Parathyroid adenoma (tissue), 2 donors: ENCODE measurements at regions not wholly inside any gene's neighbourhood (a gene's known extent, or its start where the extent isn't known, plus 50 kb on each side); places are given as distances from the start of the nearest gene placed in this dataset.
"Not testable (repeated sequence)": the region's sequence is repeated elsewhere in the genome, so short reads cannot be mapped to it uniquely, and the experiment has no call there.

Experiments used
- H2AFZ ChIP-seq: fragments of 300-600 bp; sonication (generic); one replicate; pipeline ENCODE4 v1.7.0; 2017; ENCODE audit warnings: antibody characterized with exemption, mild to moderate bottlenecking
- H3K27ac ChIP-seq: fragments of 300-600 bp; sonication (generic); one replicate; pipeline ENCODE4 v1.7.0; 2017
- H3K27me3 ChIP-seq: fragments of 300-600 bp; sonication (generic); one replicate; pipeline ENCODE4 v1.7.0; 2017; ENCODE audit warnings: low read length; ENCODE audit not compliant: control insufficient read depth, insufficient read depth
- H3K36me3 ChIP-seq: fragments of 300-600 bp; sonication (generic); one replicate; pipeline ENCODE4 v1.7.0; 2017; ENCODE audit warnings: low read length; ENCODE audit not compliant: control insufficient read depth, insufficient read depth
- H3K4me1 ChIP-seq: fragments of 300-600 bp; sonication (generic); one replicate; pipeline ENCODE4 v1.7.0; 2017; ENCODE audit warnings: control low read depth
- H3K4me2 ChIP-seq: fragments of 300-600 bp; sonication (generic); one replicate; pipeline ENCODE4 v1.7.0; 2017; ENCODE audit warnings: low read length
- H3K4me3 ChIP-seq: fragments of 300-600 bp; sonication (generic); one replicate; pipeline ENCODE4 v1.7.0; 2017; ENCODE audit warnings: low read depth, low read length
- H3K79me2 ChIP-seq: fragments of 300-600 bp; sonication (generic); one replicate; pipeline ENCODE4 v1.7.0; 2017; ENCODE audit warnings: control low read depth
- H3K9ac ChIP-seq: fragments of 300-600 bp; sonication (generic); one replicate; pipeline ENCODE4 v1.7.0; 2017; ENCODE audit warnings: mild to moderate bottlenecking
- H3K9me3 ChIP-seq: fragments of 300-600 bp; sonication (generic); one replicate; pipeline ENCODE4 v1.7.0; 2017; ENCODE audit warnings: low read length; ENCODE audit not compliant: control insufficient read depth
- TF ChIP-seq, protein P1 (sequence below): fragments of 300-600 bp; sonication (generic); IDR thresholded peaks from one replicate; pipeline ENCODE4 v1.7.0; 2017; ENCODE audit warnings: antibody characterized with exemption, mild to moderate bottlenecking
- donor health status: primary hyperparathyroidism.

DNA sequence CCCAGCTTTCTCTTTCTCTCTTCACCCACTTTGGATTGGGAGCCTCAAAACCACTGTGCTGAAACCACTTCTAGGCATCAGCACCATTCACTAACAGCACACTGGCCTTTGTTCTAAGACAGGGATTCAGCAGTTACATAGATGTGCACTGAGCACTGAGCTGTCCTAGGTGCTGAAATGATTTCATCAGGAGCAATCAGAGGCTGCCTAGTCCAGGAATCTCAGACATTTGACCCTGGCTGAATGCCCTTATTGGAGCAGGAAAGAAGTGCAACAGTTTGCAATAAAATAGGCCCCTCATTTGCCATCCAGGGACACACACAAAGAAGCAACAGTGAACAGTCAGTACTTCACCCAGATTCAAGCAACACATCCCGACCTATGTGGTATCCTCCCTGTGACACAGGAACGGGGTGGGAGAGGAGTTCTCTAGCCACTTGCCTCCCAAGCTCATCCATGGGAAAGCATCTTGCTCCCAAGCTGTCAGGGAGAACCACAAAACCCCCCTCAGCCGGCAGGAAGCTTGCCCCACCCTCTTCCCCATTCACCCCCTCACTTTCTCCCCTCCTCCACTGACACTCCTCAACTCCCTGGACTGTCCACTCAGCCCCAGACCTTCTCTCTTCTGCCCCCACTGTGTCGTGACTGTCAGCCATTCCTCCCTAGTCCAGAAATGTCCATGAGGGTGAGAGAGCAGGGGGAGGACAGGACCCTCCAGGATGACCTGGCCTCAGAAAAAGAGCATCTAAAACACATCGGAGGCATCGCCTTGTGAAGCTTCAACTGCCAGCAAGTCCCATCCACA, 304.4 kb downstream of the PREX1 start:
- H3K27ac ChIP-seq = no peak overlapping the region
- H3K36me3 ChIP-seq = no peaks in the 10 kb centered on the region
- H2AFZ ChIP-seq = no peak overlapping the region
- no peak overlapping the region for H3K4me2 ChIP-seq
- H3K79me2 ChIP-seq = no peaks in the 10 kb centered on the region
- H3K9me3 ChIP-seq = no peaks in the 10 kb centered on the region
- no peaks in the 10 kb centered on the region for H3K4me1 ChIP-seq
- no peak overlapping the region for H3K9ac ChIP-seq
- H3K4me3 ChIP-seq = no peak overlapping the region
- TF ChIP-seq, protein P1, sequence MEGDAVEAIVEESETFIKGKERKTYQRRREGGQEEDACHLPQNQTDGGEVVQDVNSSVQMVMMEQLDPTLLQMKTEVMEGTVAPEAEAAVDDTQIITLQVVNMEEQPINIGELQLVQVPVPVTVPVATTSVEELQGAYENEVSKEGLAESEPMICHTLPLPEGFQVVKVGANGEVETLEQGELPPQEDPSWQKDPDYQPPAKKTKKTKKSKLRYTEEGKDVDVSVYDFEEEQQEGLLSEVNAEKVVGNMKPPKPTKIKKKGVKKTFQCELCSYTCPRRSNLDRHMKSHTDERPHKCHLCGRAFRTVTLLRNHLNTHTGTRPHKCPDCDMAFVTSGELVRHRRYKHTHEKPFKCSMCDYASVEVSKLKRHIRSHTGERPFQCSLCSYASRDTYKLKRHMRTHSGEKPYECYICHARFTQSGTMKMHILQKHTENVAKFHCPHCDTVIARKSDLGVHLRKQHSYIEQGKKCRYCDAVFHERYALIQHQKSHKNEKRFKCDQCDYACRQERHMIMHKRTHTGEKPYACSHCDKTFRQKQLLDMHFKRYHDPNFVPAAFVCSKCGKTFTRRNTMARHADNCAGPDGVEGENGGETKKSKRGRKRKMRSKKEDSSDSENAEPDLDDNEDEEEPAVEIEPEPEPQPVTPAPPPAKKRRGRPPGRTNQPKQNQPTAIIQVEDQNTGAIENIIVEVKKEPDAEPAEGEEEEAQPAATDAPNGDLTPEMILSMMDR = no peak
- peaks cover 6% of the 10 kb centered on the region for H3K27me3 ChIP-seq

DNA sequence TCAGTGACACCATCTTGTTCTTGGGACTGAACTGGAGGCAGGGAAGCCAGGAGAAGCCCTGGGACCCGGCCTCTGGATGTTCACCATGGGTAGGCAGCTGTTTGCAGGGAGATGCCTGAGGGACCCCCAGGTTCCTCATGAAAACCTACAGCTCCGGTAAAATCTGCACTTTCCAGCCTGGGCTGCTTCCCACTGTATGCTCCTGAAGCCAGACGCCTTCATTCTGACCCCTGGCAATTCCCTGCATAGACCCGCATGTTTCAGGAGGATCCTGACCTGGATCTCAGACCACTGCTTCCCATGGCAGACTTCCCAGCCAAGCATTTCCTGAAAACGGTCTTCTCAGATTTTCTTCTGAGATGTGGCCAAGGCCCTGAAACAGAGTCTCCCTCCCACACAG, 306.7 kb downstream of the PREX1 start:
- H3K9me3 ChIP-seq = no peaks in the 10 kb centered on the region

DNA sequence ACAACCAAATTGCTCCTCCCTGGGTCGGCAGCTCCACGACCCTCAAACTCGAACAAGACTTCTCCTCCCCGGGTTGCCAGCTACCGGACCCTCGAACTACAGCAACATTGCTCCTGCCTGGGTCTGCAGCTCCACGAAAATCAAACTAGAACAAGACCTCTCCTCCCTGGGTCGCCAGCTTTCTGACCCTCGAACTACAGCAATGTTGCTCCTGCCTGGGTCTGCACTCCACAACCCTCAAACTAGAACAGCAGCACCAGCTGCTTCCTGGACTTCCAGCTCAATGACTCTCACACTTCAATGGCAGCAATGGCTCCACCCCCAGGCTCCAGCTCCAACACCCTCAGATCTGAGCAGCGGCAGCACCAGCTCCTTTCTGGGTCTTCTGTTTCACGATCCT, 311.6 kb downstream of the PREX1 start:
- H3K4me3 ChIP-seq, H3K9ac ChIP-seq, H3K79me2 ChIP-seq: not testable (repeated sequence)

More for the DNA sequence above, 306.7 kb downstream of the PREX1 start:
- H3K27ac ChIP-seq = no peak overlapping the region
- H3K36me3 ChIP-seq = no peaks in the 10 kb centered on the region
- TF ChIP-seq, protein P1 = no peak
- H3K4me3 ChIP-seq = no peak overlapping the region
- H3K4me1 ChIP-seq = no peaks in the 10 kb centered on the region
- no peaks in the 10 kb centered on the region for H3K27me3 ChIP-seq
- H3K4me2 ChIP-seq = no peak overlapping the region
- no peak overlapping the region for H3K9ac ChIP-seq
- no peaks in the 10 kb centered on the region for H3K79me2 ChIP-seq
- H2AFZ ChIP-seq = no peak overlapping the region

DNA sequence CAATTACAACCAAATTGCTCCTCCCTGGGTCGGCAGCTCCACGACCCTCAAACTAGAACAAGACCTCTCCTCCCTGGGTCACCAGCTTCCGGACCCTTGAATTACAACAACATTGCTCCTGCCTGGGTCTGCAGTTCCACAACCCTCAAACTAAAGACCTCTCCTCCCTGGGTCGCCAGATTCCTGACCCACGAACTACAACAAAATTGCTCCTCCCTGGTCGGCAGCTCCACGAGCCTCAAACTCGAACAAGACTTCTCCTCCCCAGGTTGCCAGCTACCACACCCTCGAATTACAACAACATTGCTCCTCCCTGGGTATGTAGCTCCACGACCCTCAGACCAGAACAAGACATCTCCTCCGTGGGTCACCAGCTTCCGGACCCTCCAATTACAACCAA, 313.2 kb downstream of the PREX1 start:
- H3K9me3 ChIP-seq, H3K9ac ChIP-seq, H3K27me3 ChIP-seq, H3K36me3 ChIP-seq, H3K4me3 ChIP-seq, H3K27ac ChIP-seq, H3K79me2 ChIP-seq, H2AFZ ChIP-seq, H3K4me2 ChIP-seq, H3K4me1 ChIP-seq: not testable (repeated sequence)

More for the DNA sequence above, 311.6 kb downstream of the PREX1 start:
- H2AFZ ChIP-seq, H3K27me3 ChIP-seq, H3K27ac ChIP-seq, H3K9me3 ChIP-seq, H3K4me1 ChIP-seq, H3K4me2 ChIP-seq, H3K36me3 ChIP-seq: not testable (repeated sequence)

DNA sequence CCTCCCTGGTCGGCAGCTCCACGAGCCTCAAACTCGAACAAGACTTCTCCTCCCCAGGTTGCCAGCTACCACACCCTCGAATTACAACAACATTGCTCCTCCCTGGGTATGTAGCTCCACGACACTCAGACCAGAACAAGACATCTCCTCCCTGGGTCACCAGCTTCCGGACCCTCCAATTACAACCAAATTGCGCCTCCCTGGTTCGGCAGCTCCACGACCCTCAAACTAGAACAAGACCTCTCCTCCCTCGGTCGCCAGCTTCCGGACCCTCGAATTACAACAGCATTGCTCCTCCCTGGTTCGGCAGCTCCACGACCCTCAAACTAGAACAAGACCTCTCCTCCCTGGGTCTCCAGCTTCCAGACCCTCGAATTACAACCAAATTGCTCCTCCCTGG, 315.3 kb downstream of the PREX1 start:
- H2AFZ ChIP-seq, H3K79me2 ChIP-seq, H3K27ac ChIP-seq, H3K9ac ChIP-seq, H3K27me3 ChIP-seq, H3K4me1 ChIP-seq, H3K36me3 ChIP-seq, H3K4me3 ChIP-seq, H3K9me3 ChIP-seq, H3K4me2 ChIP-seq: not testable (repeated sequence)

DNA sequence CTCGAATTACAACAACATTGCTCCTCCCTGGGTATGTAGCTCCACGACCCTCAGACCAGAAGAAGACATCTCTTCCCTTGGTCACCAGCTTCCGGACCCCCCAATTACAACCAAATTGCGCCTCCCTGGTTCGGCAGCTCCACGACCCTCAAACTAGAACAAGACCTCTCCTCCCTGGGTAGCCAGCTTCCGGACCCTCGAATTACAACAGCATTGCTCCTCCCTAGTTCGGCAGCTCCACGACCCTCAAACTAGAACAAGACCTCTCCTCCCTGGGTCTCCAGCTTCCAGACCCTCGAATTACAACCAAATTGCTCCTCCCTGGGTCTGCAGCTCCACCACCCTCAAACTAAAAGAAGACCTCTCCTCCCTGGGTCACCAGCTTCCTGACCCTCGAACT, 322.7 kb downstream of the PREX1 start:
- not testable (repeated sequence) for H3K9me3 ChIP-seq, H3K79me2 ChIP-seq, H3K4me3 ChIP-seq, H3K36me3 ChIP-seq, H3K4me2 ChIP-seq, H2AFZ ChIP-seq, H3K4me1 ChIP-seq, H3K27ac ChIP-seq, H3K9ac ChIP-seq, H3K27me3 ChIP-seq
